ENCODE measurements at regions not wholly inside any gene's neighbourhood (a gene's known extent, or its start where the extent isn't known, plus 50 kb on each side); places are given as distances from the start of the nearest gene placed in this dataset.

DNA sequence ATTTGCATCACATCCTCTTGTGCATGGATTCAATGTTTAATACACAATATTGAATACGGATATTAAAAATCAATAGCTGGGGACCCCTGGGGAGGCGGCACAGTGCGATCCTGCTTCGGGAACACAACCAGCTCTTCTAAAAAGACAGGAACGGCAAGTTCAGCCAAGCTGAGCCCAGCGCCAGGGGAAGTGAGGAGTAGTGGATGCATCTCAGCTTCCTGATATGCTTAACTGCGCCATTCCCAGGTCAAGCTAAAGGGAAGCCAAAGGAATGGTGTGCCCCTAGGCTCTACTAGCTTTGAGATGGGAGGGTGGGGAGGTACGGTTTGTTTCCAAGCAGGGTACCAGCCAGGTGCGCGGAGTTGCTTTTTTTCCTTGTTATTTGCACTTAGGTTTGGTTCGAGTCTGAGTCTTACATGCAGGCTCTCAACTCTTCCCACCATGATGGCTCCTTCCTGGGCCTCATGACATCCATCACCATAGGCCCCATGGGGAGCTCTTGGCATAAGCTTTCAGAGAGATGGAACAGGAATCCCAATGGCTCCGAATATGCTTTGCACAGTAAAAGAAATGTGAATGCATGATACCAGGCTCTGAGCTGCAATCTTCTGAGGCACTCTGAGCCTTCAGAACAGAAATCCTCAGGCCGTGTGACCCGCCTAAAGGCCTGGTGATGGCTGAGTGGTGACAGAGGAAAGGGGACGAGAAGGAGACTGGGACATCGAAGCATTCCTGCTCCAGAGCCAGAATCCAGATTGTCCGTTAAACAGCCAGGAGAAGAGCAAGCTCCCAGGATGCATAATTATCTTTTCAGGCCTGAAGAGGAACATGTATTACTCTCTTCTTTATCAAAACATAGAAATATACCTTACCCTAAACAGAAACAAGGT is 51.8 kb upstream of the BCOR start:
- no peak for DNase-seq (ENCODE audit: low read depth in 3 of 3)

DNA sequence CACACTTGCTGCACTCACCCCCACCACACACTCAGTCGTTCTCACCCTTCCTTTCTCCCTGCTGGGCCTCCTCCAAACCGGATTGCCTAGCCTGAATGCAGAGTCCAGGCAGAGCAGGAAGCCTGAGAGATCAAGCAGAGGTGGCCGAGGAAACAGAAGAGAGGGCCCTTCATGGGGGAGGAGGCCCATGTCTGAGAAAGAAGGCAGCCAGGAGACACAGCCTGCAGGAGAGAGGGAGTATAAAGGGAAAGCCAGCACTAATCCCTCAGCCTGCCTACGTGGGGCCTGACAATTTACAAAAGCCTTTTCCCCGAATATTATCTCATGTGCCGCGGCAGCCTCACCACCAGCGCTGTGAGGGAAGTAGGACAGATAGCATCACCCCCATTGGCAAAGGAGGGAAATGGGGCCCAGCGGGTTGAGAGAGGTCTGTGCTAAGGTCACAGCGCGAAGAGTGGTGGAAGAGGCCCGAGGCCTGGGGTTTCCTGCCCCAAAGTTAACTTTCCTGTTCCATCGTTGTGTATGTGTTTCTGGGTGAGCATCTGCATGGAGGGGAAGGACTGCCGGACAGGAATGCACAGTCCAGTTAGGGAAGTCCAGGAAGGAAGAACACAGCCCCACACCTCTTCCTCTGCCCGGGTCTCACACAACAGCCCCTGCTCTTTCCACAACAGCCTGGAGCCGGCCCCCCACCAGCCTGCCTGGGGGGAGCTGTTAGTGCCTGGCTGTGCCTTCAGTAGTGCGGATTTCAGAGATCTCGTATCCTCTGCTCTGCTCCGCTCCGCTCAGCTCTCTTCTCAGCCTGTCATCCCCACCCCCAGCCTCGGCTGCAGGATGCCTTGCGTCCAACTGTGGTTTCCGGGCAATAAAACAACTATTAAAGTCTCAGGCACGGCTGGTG is 50.9 kb upstream of the BCOR start:
- no peak for DNase-seq (ENCODE audit: low read depth in 3 of 3)

DNA sequence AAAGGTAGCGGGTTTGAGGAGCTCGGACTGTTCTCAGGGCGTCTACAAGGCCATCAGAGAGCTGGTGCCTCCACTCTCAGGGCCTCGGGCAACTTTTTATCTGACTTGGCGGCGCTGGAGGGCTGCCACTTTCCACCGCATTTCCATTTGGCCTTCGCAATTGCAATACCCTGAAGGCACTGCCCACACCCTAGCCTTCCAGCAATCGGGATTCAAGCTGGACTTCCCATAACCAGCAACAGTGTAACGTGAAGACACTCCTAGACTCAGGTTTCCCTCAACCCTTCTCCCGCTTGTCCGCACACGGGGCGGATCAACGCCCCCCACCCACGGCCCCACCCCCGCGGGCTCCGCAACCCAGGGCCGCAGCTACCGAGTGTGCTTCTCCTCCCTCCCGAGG is 50.2 kb upstream of the BCOR start:
- DNase-seq (ENCODE audit: low read depth in 3 of 3), result no peak

Data from stimulated activated CD4-positive, alpha-beta T cell treated with anti-CD3 and anti-CD28 coated beads, TNF-alpha, amount 100 ng/mL, for 4 hours (primary cell).